ENCODE measurements at regions not wholly inside any gene's neighbourhood (a gene's known extent, or its start where the extent isn't known, plus 50 kb on each side); places are given as distances from the start of the nearest gene placed in this dataset.

DNA sequence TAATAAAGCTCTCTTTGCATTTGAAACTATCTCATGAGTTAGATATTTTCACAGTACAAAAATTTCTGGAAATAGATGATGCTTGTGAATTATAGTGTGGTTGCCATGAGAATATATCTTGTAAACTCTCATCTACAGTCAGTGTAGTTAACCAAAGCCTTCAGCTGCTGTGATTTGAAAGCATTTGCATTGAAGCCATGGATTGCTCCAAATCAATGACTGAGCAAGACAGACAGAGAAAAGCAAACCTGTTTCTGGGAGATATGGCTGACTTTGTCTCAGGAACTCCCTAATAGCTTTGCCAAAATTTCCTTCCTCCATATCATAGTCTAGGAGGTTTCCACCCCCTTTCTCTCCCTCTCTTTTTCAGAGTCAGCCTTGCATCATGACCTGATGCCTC, 955.3 kb downstream of the REEP3 start:
- TF ChIP-seq CTCF (conservative IDR thresholded peaks at IDR 0.05; ENCODE audit: low read depth, low read length), result no peak
- no peak for TF ChIP-seq EZH2 (IDR thresholded peaks at IDR 0.05; ENCODE audit: borderline replicate concordance, low read depth, low read length, poor library complexity, severe bottlenecking)

All from A673 (cell line).